ENCODE measurements at regions not wholly inside any gene's neighbourhood (a gene's known extent, or its start where the extent isn't known, plus 50 kb on each side); places are given as distances from the start of the nearest gene placed in this dataset.
"Not testable (repeated sequence)": the region's sequence is repeated elsewhere in the genome, so short reads cannot be mapped to it uniquely, and the experiment has no call there.

DNA sequence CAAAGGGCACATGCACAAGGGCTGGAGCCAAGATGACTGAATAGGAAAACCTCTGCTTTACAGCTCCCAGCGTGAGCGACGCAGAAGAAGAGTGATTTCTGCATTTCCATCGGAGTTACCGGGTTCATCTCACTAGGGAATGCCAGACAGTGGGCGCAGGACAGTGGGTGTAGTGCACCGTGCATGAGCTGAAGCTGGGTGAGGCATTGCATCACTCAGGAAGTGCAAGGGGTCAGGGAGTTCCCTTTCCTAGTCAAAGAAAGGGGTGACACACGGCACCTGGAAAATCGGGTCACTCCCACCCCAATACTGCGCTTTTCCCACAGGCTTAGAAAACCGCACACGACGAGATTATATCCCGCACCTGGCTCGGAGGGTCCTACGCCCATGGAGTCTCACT is 64.5 kb upstream of the HTR1E start:
- DNase-seq (ENCODE audit: low read depth): not testable (repeated sequence)

DNA sequence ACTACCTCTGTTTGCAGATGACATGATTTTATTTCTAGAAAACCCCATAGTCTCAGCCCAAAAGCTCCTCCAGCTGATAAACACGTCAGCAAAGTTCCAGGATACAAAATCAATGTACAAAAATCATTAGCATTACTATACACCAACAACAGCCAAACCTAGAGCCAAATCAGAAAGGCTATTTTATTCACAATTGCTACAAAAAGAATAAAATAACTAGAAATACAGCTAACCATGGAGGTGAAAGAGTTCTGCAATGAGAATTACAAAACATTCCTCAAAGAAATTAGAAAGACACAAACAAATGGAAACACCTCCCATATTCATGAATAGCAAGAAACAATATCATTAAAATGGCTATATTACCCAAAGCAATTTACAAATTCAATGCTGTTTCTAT is 65.6 kb upstream of the HTR1E start:
- DNase-seq (ENCODE audit: low read depth): no peak

DNA sequence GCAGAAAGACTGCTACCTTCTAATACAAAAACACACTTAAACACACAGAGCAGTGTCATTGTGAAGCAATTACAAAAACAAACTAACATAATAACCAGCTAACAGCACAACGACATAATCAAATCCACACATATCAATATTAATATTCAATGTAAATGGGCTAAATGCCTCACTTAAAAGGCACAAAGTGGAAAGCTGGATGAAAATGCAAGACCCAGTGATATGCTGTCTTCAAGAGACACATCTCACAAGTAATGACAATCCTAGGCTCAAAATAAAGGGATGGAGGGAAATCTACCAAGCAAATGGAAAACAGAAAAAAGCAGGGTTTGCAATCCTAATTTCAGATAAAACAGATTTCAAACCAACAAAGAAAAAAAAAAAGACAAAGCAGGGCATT is 67.8 kb upstream of the HTR1E start:
- no peak for DNase-seq (ENCODE audit: low read depth)

DNA sequence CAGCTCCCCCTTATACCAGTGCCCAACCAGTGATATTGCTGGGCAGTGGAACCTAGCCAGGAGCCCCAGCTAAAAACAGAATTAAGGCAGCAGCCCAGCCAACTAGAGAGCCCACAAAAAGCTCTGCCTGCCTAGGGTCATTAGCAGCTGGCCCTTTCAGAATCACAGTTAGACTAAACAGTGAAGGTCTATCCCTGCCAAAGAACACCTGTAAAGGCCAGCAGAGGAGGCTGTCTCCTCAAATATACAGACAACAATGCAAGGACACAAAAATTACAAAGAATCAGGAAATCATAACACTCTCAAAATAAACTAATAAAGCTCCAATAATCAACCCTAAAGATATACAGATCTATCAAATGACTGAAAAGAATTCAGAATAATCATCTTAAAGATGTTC is 77.8 kb upstream of the HTR1E start:
- DNase-seq (ENCODE audit: low read depth): no peak

DNA sequence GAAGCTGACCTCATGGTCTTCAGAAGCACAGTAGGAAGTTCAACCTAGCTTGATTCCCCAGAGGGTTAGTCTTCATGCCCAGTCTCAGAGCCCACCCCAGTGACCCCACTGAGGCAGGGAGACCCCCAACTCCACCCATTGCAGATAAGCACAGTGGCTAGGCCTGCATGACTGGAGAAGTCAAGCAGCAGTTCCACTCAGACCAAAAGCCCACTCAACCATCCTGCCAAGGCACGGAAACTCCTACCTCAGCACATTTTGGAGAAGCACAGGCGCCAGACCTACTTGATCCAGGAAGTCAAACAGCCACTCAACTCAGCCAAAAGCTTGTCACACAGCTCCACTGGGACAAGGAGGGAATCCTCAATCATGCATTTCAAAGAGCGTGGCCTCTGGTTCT is 78.4 kb upstream of the HTR1E start:
- DNase-seq (ENCODE audit: low read depth): no peak

DNA sequence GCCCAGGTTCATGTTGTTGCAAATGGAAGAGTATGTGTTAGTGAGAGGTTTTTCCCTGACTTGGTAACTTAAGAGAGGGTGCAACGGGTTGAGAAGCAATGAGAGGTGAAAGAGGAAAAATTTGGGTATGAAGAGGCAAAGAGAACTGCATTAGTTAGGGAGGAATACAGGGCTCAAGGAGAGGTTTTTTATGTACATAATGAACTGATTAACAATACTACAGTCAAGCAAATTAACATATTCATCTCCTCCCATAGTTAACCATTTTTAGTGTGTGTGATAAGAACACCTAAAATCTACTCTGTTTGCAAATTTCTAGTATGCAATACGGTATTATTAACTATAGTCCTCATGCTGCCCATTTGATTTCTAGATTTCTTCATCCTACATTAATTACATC is 79.5 kb upstream of the HTR1E start:
- DNase-seq (ENCODE audit: low read depth): no peak

DNA sequence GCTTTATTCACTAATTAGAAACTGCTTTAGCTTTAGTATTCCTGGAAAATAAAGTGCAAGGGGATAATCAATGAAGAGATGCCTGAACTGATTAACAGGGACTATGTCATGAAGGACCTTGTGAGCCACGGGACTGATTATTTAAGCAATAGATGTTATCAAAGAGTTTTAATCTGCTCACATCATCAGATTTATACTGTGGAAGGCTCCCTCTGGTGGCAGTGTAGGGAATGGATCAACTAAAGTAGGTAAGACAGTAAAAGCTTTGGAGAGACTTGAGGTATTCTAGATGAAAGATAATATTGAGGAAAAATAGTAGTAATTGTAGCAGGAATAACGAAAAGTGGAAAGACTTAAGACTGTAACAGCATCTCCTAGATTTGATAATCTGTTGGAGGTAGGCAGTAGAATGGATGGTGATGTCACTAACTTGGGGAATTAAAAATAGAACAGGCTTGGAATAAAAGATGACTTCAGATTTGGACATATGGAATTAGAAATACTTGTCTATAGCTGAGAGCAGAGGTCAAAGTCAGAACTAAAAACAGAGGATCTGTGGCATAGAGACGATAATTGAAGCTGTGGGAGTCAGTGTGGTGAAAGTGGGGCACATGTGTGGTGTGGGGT is 80.3 kb upstream of the HTR1E start:
- DNase-seq (ENCODE audit: low read depth): peak; percentile 19

DNA sequence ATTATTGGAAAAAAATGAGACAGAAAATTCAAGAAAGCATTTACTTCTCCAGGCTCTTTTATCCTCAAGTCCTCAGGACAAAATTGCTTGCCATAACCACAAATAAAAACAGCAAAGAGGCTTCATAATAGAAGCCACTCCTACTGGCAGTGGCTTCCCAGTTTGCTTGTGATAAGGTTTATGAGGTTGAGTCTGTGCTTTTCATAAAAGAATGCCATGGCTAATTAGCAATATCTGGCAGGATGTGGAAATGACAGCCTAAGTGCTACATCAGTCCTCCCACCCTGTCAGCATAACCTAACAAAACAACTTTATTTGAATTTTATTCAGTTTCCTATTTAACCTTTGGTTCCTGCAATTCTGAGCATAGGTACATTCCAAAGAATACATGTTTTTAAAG is 80.9 kb upstream of the HTR1E start:
- DNase-seq (ENCODE audit: low read depth): no peak

DNA sequence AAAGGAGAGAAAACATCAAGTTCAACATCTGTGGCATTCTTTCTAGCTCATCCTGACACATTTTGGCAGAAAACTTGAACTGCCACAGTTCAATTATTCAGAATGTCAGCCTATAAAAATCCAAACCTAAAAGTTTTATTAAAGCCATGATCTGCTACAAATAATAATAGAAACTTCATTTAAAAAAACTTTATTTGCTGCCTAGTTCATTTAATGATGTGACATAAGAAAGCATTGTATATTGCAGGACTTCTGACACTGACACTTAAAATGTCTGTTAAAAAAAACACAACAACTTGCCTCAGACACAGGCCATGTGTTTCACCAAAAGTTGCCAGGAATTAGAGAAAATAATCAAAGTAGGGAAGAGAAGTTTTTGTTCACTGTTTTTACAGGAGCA is 88.3 kb upstream of the HTR1E start:
- DNase-seq (ENCODE audit: low read depth): no peak

DNA sequence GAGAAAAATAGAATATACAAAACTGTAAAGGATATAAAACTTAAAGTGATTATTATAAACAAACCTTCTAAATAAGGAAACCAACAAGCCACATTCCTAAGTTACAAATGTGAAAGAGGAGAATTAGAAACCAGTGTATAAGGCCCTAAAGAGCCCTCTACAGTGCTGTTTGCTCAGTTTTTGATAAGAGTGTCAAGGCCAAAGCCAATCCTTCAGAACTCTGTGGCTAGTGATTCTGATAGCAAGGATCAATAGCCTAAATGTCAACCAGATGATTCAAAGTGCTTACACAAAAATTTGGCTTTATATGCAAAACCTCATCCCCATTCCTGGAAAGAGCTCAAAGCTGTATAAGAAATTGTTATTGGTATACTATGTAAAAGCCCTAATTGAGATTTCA is 104.6 kb upstream of the HTR1E start:
- no peak for DNase-seq (ENCODE audit: low read depth)

DNA sequence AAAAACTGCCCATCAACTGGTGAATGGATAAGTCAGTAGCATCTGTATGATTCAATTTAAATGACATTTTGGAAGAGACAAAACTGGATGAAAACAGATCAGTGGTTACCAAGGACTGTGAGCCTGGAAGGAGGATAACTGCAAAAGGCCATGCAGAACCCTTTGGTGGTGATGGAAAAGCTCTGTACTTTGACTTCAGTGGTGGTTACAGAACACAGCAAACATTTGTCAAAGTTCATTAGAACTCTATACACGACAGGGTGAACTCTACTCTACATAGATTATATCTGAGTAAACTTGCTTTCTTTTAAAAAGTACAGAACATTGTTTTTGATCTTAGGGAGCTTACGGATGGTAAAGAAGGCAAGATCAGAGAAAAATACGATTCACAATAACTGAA is 111.9 kb upstream of the HTR1E start:
- no peak for DNase-seq (ENCODE audit: low read depth)

DNA sequence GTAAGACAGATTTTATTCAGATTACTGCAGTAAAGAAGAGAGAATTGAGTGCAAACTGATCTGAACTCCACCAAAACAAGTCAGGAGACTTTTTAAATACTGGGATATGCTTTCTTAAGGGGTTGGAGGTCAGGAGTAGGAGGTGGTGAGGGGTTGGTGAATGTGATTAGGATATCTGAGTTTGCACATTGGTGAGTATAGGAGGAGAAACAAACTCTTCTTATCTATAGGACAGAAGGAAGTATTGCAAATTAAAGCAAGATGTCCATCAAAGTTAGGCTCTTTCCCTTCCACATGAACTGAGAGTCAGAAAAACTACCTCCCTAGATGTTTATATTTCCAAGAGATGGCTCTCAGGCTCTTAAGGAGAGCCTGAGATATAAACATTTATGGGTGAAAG is 114.6 kb upstream of the HTR1E start:
- no peak for DNase-seq (ENCODE audit: low read depth)

DNA sequence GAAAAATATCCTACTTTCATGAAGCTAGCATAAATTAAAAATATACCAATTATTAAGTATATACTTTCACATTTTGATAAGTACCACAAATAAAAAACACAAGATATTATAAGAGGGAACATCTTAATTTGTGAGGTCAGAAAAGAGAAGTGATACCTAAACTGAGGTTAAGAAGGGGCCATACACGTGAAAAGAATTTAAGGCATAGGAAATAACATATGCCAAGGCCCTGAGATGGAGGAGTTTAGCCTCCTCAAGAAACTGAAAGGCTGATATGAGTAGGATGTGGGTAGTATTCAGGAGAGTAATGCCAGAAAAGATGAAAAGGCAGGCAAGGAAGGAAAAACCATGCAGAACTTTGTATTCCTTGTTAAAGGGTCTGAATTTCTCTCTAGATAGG is 116.6 kb upstream of the HTR1E start:
- no peak for DNase-seq (ENCODE audit: low read depth)

DNA sequence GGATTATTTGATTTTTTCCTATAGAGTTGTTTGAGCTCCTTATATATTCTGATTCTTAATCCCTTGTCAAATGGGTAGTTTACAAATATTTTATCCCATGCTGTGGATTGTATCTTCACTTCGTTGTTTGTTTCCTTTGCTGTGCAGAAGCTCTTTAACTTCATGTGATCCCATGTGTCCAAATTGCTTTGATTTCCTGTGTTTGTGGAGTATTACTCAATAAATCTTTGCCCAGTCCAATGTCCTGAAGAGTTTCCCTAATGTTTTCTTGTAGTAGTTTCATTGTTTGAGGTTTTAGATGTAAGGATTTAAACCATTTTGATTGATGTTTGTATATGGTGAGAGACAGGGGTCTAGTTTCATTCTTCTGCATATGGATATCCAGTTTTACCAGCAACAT is 143.7 kb upstream of the HTR1E start:
- DNase-seq (ENCODE audit: low read depth): no peak

DNA sequence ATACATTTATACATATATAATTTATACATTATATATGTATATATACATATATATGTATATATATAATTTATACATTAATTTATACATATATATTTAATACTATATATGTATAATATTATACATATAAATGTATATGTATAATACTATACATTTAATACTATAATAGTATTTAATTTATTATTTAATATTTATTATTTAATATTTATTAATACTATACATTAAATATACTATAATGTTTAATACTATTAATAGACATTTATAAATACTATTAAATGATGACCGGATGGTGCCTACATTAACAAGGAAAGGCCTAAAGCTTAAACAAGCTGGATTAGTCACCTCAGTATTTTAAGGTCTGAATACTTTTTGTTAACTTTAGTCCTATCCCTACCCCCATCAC is 145.9 kb upstream of the HTR1E start:
- no peak for DNase-seq (ENCODE audit: low read depth)

DNA sequence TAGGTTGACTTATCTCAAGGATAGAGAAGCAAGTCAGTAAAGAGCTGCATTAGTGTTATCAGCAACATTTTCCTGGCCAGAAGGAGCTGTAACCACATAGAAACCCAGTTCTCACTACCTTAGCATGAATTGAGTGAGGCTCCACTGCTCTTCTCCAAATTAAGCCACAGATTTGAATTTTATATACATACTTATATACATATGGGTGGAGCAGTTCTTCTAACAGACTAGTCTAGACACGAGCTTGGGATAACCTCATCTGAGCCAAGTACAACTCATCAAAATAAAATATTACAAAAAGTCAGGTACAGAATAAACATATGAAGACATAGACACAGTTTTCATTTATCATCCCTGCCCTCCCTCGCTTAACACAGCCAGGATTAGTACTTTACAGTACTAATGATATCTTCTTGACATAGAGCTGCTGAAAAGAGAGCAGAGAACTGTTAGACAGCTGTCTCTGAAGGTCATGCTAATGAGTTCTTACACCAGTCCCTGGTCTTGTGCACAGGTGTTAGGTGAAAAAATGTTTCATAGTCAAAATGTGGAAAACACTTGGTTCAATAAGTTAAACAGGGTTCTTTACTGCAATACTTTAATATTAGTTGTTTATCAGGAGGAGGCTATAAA is 147.4 kb upstream of the HTR1E start:
- DNase-seq (ENCODE audit: low read depth): no peak

DNA sequence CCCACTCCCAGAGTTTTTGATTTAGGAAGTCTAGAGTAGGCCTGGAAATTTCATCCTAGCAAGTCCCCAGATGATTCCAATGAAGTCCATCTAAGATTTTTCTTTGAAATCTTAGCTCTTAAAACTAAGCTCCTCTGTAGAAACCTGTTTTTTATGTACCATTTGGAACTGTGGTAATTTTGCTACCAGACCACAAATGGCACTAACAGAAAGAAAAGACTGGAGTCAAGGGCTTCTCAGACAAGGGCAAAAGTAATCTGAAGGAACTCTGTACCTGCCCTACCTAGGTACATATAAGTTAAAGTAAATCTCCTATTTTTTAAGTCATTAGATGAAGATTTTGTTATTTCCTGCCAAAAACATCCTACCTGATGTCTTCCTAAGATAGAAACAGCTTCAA is 155.0 kb upstream of the HTR1E start:
- DNase-seq (ENCODE audit: low read depth): no peak

DNA sequence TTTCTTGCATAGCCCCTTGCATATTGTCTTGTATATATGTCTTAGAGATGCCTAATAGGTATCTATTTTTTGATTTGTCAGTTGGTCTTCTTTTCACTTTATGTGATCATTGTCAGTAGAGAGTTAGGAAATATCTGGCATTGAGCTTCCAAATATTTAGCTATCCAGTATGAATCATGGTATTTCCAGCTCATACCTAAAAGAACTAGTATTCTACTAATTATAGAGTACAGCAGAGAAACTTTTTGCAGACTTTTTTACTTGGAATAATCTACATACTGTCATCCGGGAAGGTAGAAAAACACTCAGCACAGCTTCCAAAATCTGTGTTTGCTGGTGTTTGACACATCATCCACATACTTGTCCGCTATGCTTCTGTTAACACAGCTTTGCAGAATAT is 156.4 kb upstream of the HTR1E start:
- no peak for DNase-seq (ENCODE audit: low read depth)

DNA sequence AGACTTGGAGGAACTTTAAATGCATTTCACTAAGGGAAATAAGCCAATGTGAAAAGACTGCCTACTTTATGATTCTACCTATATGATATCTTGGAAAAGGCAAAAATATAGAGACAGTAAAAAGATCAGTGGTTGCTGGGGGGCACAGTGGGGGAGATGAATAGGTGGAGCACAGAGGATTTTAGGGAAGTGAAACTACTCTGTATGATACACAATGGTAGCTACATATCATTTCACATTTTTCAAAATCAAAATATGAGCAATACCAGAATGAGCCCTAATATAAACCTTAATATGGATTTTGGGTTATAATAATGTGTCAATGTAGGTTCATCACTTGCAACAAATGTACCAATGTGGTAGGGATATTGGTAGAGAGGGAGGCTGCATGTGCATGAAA is 161.4 kb upstream of the HTR1E start:
- no peak for DNase-seq (ENCODE audit: low read depth)

DNA sequence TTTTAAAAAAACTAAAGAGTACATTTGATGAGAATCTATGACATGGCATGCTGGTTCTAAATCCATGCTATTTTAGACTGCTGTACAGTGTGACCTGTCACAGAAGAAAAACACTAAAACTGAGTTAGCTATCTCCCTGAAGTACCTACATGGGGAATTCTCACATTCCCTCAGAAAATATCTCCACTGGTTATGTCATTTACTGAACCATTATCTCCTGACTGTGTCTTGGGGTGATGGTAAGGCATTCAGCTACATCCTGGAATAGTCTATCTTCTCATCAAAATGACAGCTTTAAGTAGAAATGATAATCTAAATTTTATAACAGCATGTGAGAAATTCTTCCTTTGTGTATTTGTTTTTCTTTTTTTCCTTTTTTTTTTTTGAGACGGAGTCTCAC is 172.1 kb upstream of the HTR1E start:
- no peak for DNase-seq (ENCODE audit: low read depth)

DNA sequence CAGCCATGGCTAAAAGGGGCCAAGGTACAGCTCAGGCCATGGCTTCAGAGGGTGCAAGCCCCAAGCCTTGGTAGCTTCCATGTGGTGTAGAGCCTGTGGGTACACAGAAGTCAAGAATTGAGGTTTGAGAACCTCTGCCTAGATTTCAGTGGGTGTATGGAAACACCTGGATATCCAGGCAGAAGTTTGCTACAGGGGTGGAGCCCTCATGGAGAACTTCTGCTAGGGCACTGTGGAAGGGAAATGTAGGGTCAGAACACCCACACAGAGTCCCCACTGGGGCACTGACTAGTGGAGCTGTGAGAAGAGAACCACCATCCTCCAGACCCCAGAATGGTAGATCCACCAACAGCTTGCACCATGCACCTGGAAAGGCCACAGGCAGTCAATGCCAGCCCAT is 177.4 kb upstream of the HTR1E start:
- DNase-seq (ENCODE audit: low read depth): not testable (repeated sequence)

DNA sequence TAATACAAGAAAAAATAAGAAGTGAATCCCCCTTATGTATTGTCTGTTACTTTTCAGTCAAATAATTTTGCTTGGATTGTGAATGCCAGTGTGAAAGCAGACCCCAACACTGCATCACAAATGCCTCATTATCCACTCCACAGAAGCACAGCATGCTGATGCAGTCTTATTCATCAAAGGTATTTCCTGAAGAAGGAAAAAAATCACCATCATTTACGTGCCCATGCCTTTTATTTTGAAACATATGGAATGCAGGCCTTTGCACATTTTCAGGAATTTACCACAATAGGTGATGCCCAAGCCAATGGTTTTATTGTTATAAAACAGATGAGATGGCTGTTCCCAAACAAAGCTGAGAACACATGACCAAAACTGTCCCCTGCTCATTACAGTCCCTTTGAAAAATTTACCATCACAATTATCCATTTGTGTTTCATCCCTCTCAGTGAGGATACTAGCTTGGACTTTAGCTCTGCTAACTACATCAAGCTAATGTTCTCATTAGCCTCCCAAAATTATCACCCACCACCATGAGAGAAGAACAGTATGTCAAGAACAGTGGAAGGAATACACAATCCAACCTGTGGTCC is 180.6 kb upstream of the HTR1E start:
- DNase-seq (ENCODE audit: low read depth): no peak

DNA sequence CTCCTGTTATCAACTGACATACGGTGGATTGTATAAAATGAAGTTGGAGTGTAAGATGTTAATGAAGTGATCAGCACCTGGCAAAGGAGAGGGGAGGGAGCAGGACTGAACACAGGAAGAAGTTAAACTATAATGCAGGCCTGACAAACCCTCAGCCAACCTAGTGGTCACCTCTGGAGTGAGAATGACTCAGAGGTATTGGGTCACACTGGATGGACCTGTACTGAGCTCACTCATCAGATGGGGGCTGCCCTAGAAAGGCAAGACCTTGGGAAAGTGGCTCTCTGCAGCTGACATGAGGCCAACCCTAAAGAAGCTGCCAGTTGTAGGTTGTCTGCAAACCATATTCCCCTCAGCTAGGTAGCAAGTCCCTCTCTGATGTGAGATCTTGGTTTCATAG is 193.3 kb upstream of the HTR1E start:
- DNase-seq (ENCODE audit: low read depth): no peak

DNA sequence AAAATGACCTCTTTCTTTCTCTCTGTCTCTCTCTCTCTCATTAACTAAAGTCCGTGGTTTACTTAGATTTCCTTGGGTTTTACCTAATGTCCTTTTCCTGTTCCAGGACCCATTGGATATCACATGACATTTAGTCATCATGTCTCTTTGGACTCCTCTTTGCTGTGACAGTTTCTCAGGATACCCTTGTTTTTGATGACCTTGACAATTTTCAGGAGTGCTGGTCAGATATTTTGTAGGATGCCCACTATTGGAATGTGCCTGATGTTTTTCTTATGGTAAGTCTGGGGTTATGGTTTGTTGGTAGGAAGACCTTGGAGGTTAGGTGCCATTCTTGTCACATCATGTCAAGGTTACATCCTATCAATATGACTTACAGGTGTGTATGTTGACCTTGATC is 199.2 kb upstream of the HTR1E start:
- no peak for DNase-seq (ENCODE audit: low read depth)

All from GM04504 (cell line).